GM12875 (cell line): ENCODE measurements at regions not wholly inside any gene's neighbourhood (a gene's known extent, or its start where the extent isn't known, plus 50 kb on each side); places are given as distances from the start of the nearest gene placed in this dataset.

Experiments
- H3K4me3 ChIP-seq: one replicate; pipeline ENCODE4 v1.5.1; 2011; ENCODE audit warnings: low read depth, low read length, control low read depth
- TF ChIP-seq, protein P1 (sequence below): IDR thresholded peaks from 2 replicates; pipeline ENCODE4 v1.5.1; 2011; ENCODE audit warnings: low read depth, mild to moderate bottlenecking, control low read depth, inconsistent platforms, low read length, moderate library complexity, borderline replicate concordance; ENCODE audit not compliant: insufficient read depth

DNA sequence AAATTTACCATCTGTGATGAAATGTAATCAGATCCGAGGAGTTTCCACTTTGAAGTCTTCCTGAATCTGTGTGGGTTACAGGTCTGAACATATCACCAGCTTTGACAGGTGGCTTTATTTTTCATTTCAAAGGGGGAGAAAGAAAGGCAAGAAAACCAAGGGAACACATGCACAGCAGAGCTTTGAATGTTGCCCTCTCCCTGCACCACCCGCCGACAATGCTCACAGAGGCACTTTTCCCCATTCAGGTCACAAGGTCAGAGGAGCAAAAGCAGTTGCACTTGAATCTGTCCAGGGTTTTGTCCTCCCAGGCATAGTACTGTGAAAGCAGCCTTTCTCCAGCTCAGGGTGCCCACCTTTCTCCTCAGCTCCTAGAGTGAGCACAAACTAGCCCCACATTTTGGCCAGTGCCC is 130.2 kb downstream of the OSR1 start:
- no peak overlapping the region for H3K4me3 ChIP-seq

DNA sequence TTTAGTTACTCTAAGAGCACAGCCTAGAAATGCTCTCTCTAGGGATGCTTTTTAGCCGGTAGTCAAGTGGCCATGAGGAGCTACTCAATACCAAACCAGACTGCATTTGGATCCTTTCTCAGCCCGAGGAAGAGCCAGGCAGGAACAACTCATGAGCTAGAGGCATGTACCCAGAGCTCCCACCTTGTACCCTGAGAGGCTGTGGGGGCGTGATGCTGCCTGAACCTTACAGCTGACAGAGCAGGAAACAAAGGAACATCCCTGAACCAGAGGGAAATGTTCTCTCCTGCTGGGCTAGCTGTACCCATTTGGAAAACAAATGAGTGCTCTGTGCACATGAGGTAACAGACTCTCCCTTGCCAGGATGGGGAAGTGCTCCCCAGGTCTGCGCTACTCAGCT is 131.6 kb downstream of the OSR1 start:
- H3K4me3 ChIP-seq = no peak overlapping the region
- TF ChIP-seq, protein P1, sequence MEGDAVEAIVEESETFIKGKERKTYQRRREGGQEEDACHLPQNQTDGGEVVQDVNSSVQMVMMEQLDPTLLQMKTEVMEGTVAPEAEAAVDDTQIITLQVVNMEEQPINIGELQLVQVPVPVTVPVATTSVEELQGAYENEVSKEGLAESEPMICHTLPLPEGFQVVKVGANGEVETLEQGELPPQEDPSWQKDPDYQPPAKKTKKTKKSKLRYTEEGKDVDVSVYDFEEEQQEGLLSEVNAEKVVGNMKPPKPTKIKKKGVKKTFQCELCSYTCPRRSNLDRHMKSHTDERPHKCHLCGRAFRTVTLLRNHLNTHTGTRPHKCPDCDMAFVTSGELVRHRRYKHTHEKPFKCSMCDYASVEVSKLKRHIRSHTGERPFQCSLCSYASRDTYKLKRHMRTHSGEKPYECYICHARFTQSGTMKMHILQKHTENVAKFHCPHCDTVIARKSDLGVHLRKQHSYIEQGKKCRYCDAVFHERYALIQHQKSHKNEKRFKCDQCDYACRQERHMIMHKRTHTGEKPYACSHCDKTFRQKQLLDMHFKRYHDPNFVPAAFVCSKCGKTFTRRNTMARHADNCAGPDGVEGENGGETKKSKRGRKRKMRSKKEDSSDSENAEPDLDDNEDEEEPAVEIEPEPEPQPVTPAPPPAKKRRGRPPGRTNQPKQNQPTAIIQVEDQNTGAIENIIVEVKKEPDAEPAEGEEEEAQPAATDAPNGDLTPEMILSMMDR = no peak

More for the DNA sequence above, 130.2 kb downstream of the OSR1 start:
- TF ChIP-seq, protein P1 = no peak

DNA sequence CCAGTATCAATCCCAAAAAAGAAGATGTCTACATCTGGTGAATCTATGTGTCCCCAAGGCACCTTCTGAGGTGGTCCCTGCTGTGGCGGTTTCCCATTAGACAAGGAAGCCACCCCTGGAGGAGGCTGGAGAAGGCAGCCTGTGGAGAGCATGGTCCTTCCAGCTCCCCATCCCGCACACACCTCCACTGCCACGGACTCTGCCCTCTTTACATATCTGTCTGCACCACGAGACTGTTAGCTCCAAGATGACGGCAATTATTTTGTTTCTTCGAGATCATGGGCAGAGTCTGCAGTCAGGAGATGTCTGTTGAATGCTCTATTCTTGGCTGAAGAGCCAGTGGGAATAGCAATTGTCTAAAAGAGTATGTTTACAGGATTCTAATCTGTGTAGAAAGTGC is 132.0 kb downstream of the OSR1 start:
- TF ChIP-seq, protein P1 = no peak
- H3K4me3 ChIP-seq = no peak overlapping the region

DNA sequence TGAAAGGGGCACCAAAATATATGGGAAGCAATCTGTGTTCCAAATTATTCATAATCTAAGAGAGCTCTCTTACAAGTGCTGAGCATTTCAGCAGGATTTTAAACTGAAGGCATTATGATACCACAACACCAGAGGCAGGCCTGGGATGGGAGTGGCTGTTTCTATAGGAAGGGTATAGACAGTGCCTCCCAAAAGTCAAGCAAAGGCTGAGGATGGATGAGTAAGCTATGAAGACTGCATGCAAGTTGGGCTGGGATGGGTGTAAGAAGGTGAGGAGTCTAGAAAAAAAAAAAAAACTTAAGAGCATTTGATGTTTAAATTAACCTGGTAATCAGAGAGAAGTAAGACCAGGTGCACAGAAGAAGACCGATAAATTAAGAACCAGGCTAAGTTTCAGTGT is 132.5 kb downstream of the OSR1 start:
- TF ChIP-seq, protein P1 = no peak
- no peak overlapping the region for H3K4me3 ChIP-seq

DNA sequence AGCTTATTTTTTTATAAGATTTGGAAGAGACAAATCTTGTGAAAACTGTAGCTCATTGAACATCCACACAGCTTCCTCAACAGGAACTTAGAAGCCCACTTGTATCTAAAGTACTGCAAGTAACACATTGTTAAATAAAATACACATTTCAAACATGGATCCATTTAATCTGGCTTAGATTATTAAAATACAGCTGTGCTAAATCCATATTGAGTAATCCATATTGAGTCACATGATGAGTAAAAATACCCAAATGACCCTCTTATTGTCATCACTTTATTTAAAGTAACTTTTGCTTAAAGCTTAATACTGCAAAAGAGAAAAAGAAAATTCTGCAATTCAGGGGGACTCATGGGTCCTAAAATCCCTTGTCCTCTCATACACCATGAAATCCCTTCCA is 133.3 kb downstream of the OSR1 start:
- H3K4me3 ChIP-seq = no peak overlapping the region
- TF ChIP-seq, protein P1 = no peak

DNA sequence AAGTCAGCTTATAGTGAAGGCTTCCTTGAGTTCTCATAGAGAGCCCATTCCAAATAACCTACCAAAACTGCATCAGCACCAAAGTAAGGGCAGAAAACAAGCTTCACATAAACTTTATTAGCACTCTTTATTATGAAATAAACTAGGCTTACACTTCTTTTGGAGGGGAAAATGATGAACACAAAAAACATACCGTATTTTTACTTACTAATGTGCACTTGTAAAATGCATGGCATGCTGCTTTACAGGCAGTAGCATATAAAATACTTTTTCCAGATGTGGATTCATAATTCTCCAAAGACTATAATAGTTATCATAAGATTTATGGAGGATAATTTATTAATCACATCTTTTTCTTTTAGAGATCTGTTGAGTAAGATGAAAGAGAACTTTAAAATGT is 133.9 kb downstream of the OSR1 start:
- no peak overlapping the region for H3K4me3 ChIP-seq
- TF ChIP-seq, protein P1 = no peak

DNA sequence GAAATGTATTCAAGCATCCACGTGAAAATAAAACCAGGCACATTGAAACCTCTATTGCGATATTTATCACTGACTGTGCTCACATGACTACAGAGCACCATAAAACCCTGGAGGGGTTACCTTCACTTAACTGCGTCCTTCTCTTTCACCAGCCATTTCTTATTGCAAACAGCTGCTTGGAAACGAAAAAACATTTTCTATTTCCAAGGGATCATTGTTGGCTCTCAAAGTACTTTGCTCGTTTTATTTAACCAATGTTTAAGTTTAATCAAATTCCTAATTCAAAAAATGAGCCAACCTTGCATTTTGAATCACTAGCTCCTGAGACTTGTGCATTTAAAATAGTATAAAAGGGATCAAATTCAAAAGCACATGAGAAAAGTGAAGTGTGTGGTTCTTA is 134.4 kb downstream of the OSR1 start:
- no peak overlapping the region for H3K4me3 ChIP-seq
- TF ChIP-seq, protein P1 = no peak
